ENCODE measurements at regions not wholly inside any gene's neighbourhood (a gene's known extent, or its start where the extent isn't known, plus 50 kb on each side); places are given as distances from the start of the nearest gene placed in this dataset.

- no peak for TF ChIP-seq CTCF (IDR thresholded peaks at IDR 0.05; ENCODE audit: insufficient read depth, low read depth, low read length)
- TF ChIP-seq EZH2 (IDR thresholded peaks at IDR 0.05; ENCODE audit: insufficient read depth, low read length) = no peak
Observed at GRCh38 chr16:87229230-87230188, 87.7 kb downstream of the C16orf95 start.

Measured in astrocyte (in vitro differentiated cells and primary cell).